ENCODE measurements at regions not wholly inside any gene's neighbourhood (a gene's known extent, or its start where the extent isn't known, plus 50 kb on each side); places are given as distances from the start of the nearest gene placed in this dataset.

GRCh38 chr7:131203291-131203976, 124.2 kb upstream of the MKLN1 start:
- DNase-seq = no peak

- DNase-seq = no peak
Measured at GRCh38 chr7:131208777-131209176, 118.9 kb upstream of the MKLN1 start.

- no peak for DNase-seq
Measured at GRCh38 chr7:131210618-131211017, 117.1 kb upstream of the MKLN1 start.

- no peak for DNase-seq
Measured at GRCh38 chr7:131211500-131211899, 116.2 kb upstream of the MKLN1 start.

GRCh38 chr7:131212114-131212513, 115.6 kb upstream of the MKLN1 start:
- DNase-seq = no peak

GRCh38 chr7:131218727-131219128, 108.9 kb upstream of the MKLN1 start:
- DNase-seq = no peak

- DNase-seq = no peak
Measured at GRCh38 chr7:131219312-131220041, 108.2 kb upstream of the MKLN1 start.

- no peak for DNase-seq
Measured at GRCh38 chr7:131221061-131221460, 106.6 kb upstream of the MKLN1 start.

- no peak for DNase-seq
Measured at GRCh38 chr7:131222171-131222570, 105.5 kb upstream of the MKLN1 start.

- DNase-seq = no peak
Measured at GRCh38 chr7:131223151-131223550, 104.5 kb upstream of the MKLN1 start.

GRCh38 chr7:131224996-131225395, 102.7 kb upstream of the MKLN1 start:
- no peak for DNase-seq

- DNase-seq = no peak
Measured at GRCh38 chr7:131225619-131226513, 101.8 kb upstream of the MKLN1 start.

GRCh38 chr7:131226514-131226865, 101.2 kb upstream of the MKLN1 start:
- DNase-seq = no peak

GRCh38 chr7:131231381-131232220, 96.1 kb upstream of the MKLN1 start:
- peak; percentile 60 for DNase-seq

GRCh38 chr7:131232768-131233167, 94.9 kb upstream of the MKLN1 start:
- DNase-seq = no peak

GRCh38 chr7:131233193-131233592, 94.5 kb upstream of the MKLN1 start:
- DNase-seq = no peak

GRCh38 chr7:131234719-131235488, 92.8 kb upstream of the MKLN1 start:
- no peak for DNase-seq

- peak; percentile 75 for DNase-seq
Measured at GRCh38 chr7:131235489-131236317, 92.0 kb upstream of the MKLN1 start.

- no peak for DNase-seq
Measured at GRCh38 chr7:131236318-131236672, 91.4 kb upstream of the MKLN1 start.

GRCh38 chr7:131238347-131238931, 89.2 kb upstream of the MKLN1 start:
- no peak for DNase-seq

GRCh38 chr7:131241386-131241785, 86.3 kb upstream of the MKLN1 start:
- no peak for DNase-seq

Data from NK-92 treated with Interleukin-12 subunit alpha and Interleukin-12 subunit beta, amount 100 ng/mL, for 24 hours (cell line).